Astrocyte (in vitro differentiated cells and primary cell): ENCODE measurements at regions not wholly inside any gene's neighbourhood (a gene's known extent, or its start where the extent isn't known, plus 50 kb on each side); places are given as distances from the start of the nearest gene placed in this dataset.

Experiments
- DNase-seq: peaks from one replicate; pipeline ENCODE4 v3.0.0-alpha.2; 2010; ENCODE audit warnings: low read depth
- FAIRE-seq: peaks from 2 replicates; lab custom pipeline; 2011; peaks lifted over from hg19 to GRCh38; lab: Jason Lieb, UNC
- H2AFZ ChIP-seq: 2 replicates; pipeline ENCODE4 v1.6.0; 2012; ENCODE audit warnings: low read depth, low read length, inconsistent platforms
- H3K27ac ChIP-seq: 2 replicates; pipeline ENCODE4 v1.5.1; 2011; ENCODE audit warnings: low read depth, low read length, inconsistent platforms
- H3K27me3 ChIP-seq: 2 replicates; pipeline ENCODE4 v1.6.0; 2011; ENCODE audit warnings: low read length, inconsistent platforms; ENCODE audit not compliant: insufficient read depth
- H3K36me3 ChIP-seq: 2 replicates; pipeline ENCODE4 v1.5.1; 2011; ENCODE audit warnings: low read length, inconsistent platforms; ENCODE audit not compliant: insufficient read depth
- H3K4me1 ChIP-seq: 2 replicates; pipeline ENCODE4 v1.5.1; 2011; ENCODE audit warnings: low read length, inconsistent platforms; ENCODE audit not compliant: insufficient read depth
- H3K4me2 ChIP-seq: 2 replicates; pipeline ENCODE4 v1.6.0; 2012; ENCODE audit warnings: low read length, inconsistent platforms
- H3K4me3 ChIP-seq: 2 replicates; pipeline ENCODE4 v1.5.1; 2011; ENCODE audit warnings: low read depth, mild to moderate bottlenecking, low read length, inconsistent platforms; ENCODE audit not compliant: insufficient read depth
- H3K79me2 ChIP-seq: 2 replicates; pipeline ENCODE4 v1.6.0; 2012; ENCODE audit warnings: mild to moderate bottlenecking, low read length, inconsistent platforms; ENCODE audit not compliant: insufficient read depth
- H3K9ac ChIP-seq: 2 replicates; pipeline ENCODE4 v1.6.0; 2012; ENCODE audit warnings: mild to moderate bottlenecking, low read length, inconsistent platforms
- H3K9me3 ChIP-seq: 2 replicates; pipeline ENCODE4 v1.5.1; 2012; ENCODE audit warnings: low read depth, mild to moderate bottlenecking, low read length, inconsistent platforms; ENCODE audit not compliant: insufficient read depth
- H4K20me1 ChIP-seq: 2 replicates; pipeline ENCODE4 v1.6.0; 2012; ENCODE audit warnings: low read length, inconsistent platforms; ENCODE audit not compliant: insufficient read depth
- H3K27ac Mint-ChIP-seq: one replicate; pipeline ENCODE4 v1.8.0; 2021; ENCODE audit warnings: mild to moderate bottlenecking, mixed read lengths; ENCODE audit not compliant: unreplicated experiment
- H3K27me3 Mint-ChIP-seq: one replicate; pipeline ENCODE4 v1.8.0; 2021; ENCODE audit warnings: low read depth, mixed read lengths; ENCODE audit not compliant: unreplicated experiment
- H3K36me3 Mint-ChIP-seq: one replicate; pipeline ENCODE4 v1.8.0; 2021; ENCODE audit warnings: low read depth, mixed read lengths; ENCODE audit not compliant: unreplicated experiment
- H3K4me1 Mint-ChIP-seq: one replicate; pipeline ENCODE4 v1.8.0; 2021; ENCODE audit warnings: low read depth, mixed read lengths; ENCODE audit not compliant: unreplicated experiment
- H3K4me3 Mint-ChIP-seq: one replicate; pipeline ENCODE4 v1.8.0; 2021; ENCODE audit warnings: mild to moderate bottlenecking, moderate library complexity, mixed read lengths; ENCODE audit not compliant: unreplicated experiment
- H3K9me3 Mint-ChIP-seq: one replicate; pipeline ENCODE4 v1.8.0; 2021; ENCODE audit warnings: mild to moderate bottlenecking, mixed read lengths; ENCODE audit not compliant: unreplicated experiment
- CTCF ChIP-seq: IDR thresholded peaks from 2 replicates; pipeline ENCODE4 v1.5.1; 2011; ENCODE audit warnings: low read depth, mild to moderate bottlenecking, inconsistent platforms, low read length, moderate library complexity; ENCODE audit not compliant: insufficient read depth
- EZH2 ChIP-seq: IDR thresholded peaks from 2 replicates; pipeline ENCODE4 v1.6.1; 2012; ENCODE audit warnings: mild to moderate bottlenecking, low read length, inconsistent platforms; ENCODE audit not compliant: insufficient read depth

- Histone ChIP-seq H3K27me3 (no peaks in the 10 kb centered on the region), H3K4me2 (no peak overlapping the region), H3K4me3 (no peak overlapping the region), H3K27ac (no peak overlapping the region), H3K4me1 (no peaks in the 10 kb centered on the region), H2AFZ (no peak overlapping the region), H3K79me2 (no peaks in the 10 kb centered on the region), H3K9me3 (no peaks in the 10 kb centered on the region), H3K36me3 (no peaks in the 10 kb centered on the region), H3K9ac (no peak overlapping the region), H4K20me1 (no peaks in the 10 kb centered on the region)
- H3K36me3 Mint-ChIP-seq: no peaks in the 10 kb centered on the region
- TF ChIP-seq CTCF (no peak), EZH2 (no peak)
- H3K4me3 Mint-ChIP-seq: no peak overlapping the region
- H3K27ac Mint-ChIP-seq: no peak overlapping the region
- H3K27me3 Mint-ChIP-seq: no peaks in the 10 kb centered on the region
- no peaks in the 10 kb centered on the region for H3K9me3 Mint-ChIP-seq
- peaks cover 6% of the 10 kb centered on the region for H3K4me1 Mint-ChIP-seq
- no peak for FAIRE-seq
- DNase-seq: no peak
Measured at GRCh38 chrX:76076124-76076523, 96.7 kb upstream of the PBDC1 start.

GRCh38 chrX:76109654-76110053 is 63.2 kb upstream of the PBDC1 start:
- FAIRE-seq (peak; percentile 43), DNase-seq (no peak)
- Histone ChIP-seq H3K36me3 (no peaks in the 10 kb centered on the region), H3K27me3 (no peaks in the 10 kb centered on the region), H3K27ac (no peak overlapping the region), H3K4me2 (no peak overlapping the region), H3K4me1 (no peaks in the 10 kb centered on the region), H3K9ac (no peak overlapping the region), H2AFZ (no peak overlapping the region), H3K79me2 (no peaks in the 10 kb centered on the region), H4K20me1 (no peaks in the 10 kb centered on the region), H3K4me3 (no peak overlapping the region), H3K9me3 (no peaks in the 10 kb centered on the region)
- no peak for TF ChIP-seq CTCF
- TF ChIP-seq EZH2: no peak
- Mint-ChIP-seq H3K36me3 (no peaks in the 10 kb centered on the region), H3K9me3 (no peaks in the 10 kb centered on the region), H3K27me3 (no peaks in the 10 kb centered on the region), H3K4me3 (no peak overlapping the region), H3K4me1 (no peaks in the 10 kb centered on the region), H3K27ac (no peak overlapping the region)
